ENCODE measurements at regions not wholly inside any gene's neighbourhood (a gene's known extent, or its start where the extent isn't known, plus 50 kb on each side); places are given as distances from the start of the nearest gene placed in this dataset.

- no peak for TF ChIP-seq TAF1 (IDR thresholded peaks at IDR 0.05; ENCODE audit: borderline replicate concordance, low read depth, low read length)
- TF ChIP-seq POLR2A (IDR thresholded peaks at IDR 0.05; ENCODE audit: low read depth, low read length): no peak
- no peak for TF ChIP-seq POLR2AphosphoS5 (IDR thresholded peaks at IDR 0.05; ENCODE audit: low read depth, low read length)
Observed at GRCh38 chr13:104140552-104140951, 1074.3 kb upstream of the SLC10A2 start.

Data from GM12892 (cell line).